IMR-90 (cell line): ENCODE measurements at regions not wholly inside any gene's neighbourhood (a gene's known extent, or its start where the extent isn't known, plus 50 kb on each side); places are given as distances from the start of the nearest gene placed in this dataset.

ENCODE experiments used
- ATAC-seq: fragments of 200-7000 bp; cut with Tn5 transposase; 2 replicates; pipeline ENCODE4 v1.9.1; 2020; ENCODE audit warnings: low read depth, mild to moderate bottlenecking, moderate library complexity
- BruUV-seq: library from RNA; stranded (reverse); fragments of 400-500 nt; replicated peaks from 2 replicates; lab custom pipeline; 2021; lab: Mats Ljungman, UMichigan
- CTCF ChIA-PET: fragments of 300-600 bp; formaldehyde crosslinking; extraction: SDS; loops from one replicate; lab custom pipeline; 2021; ENCODE audit warnings: antibody characterized with exemption; lab: Yijun Ruan, JAX
- POLR2A ChIA-PET: fragments of 300-600 bp; sonication (Branson Sonifier 250); formaldehyde crosslinking; loops from one replicate; lab custom pipeline; 2022; ENCODE audit warnings: antibody characterized with exemption; ENCODE audit not compliant: unreplicated experiment; lab: Charles Lee
- DNase-seq: peaks from one replicate; pipeline ENCODE4 v3.0.0; 2013
- H2AFZ ChIP-seq: replicated peaks from 2 replicates; pipeline ENCODE3; 2013; ENCODE audit warnings: low read length, mild to moderate bottlenecking; ENCODE audit not compliant: poor library complexity
- H2AK5ac ChIP-seq: 2 replicates; pipeline ENCODE4 v1.6.1; 2013; ENCODE audit warnings: low read depth, low read length, inconsistent platforms
- H2AK9ac ChIP-seq: replicated peaks from 2 replicates; pipeline ENCODE3; 2013; ENCODE audit warnings: mild to moderate bottlenecking, low read depth, low read length, moderate library complexity; ENCODE audit not compliant: poor library complexity
- H2BK120ac ChIP-seq: 2 replicates; pipeline ENCODE4 v1.6.1; 2013; ENCODE audit warnings: low read depth, low read length, inconsistent platforms
- H2BK15ac ChIP-seq: 3 replicates; pipeline ENCODE4 v1.6.1; 2013; ENCODE audit warnings: low read depth, low read length, inconsistent platforms
- H2BK20ac ChIP-seq: 2 replicates; pipeline ENCODE4 v1.6.1; 2013; ENCODE audit warnings: low read depth, mild to moderate bottlenecking, inconsistent platforms, low read length, moderate library complexity
- H2BK5ac ChIP-seq: 2 replicates; pipeline ENCODE4 v1.6.1; 2013; ENCODE audit warnings: mild to moderate bottlenecking, low read depth, low read length, inconsistent platforms; ENCODE audit not compliant: poor library complexity, severe bottlenecking
- H3K14ac ChIP-seq: replicated peaks from 2 replicates; pipeline ENCODE4 v1.6.1; 2013; ENCODE audit warnings: low read depth, low read length, inconsistent platforms
- H3K18ac ChIP-seq: 2 replicates; pipeline ENCODE4 v1.6.1; 2013; ENCODE audit warnings: low read depth, low read length, control low read depth
- H3K23ac ChIP-seq: 2 replicates; pipeline ENCODE4 v1.6.1; 2013; ENCODE audit warnings: low read depth, low read length, inconsistent platforms
- H3K27ac ChIP-seq: 2 replicates; pipeline ENCODE4 v1.5.1; 2013; ENCODE audit warnings: mild to moderate bottlenecking, control low read depth, low read length; ENCODE audit not compliant: insufficient read depth
- H3K27me3 ChIP-seq: 2 replicates; pipeline ENCODE4 v1.6.1; 2013; ENCODE audit warnings: low read length; ENCODE audit not compliant: control insufficient read depth, insufficient read depth
- H3K36me3 ChIP-seq: 2 replicates; pipeline ENCODE4 v1.6.1; 2013; ENCODE audit warnings: low read length, mixed read lengths; ENCODE audit not compliant: control insufficient read depth, insufficient read depth
- H3K4ac ChIP-seq: 2 replicates; pipeline ENCODE4 v1.6.1; 2013; ENCODE audit warnings: low read depth, low read length, inconsistent platforms
- H3K4me1 ChIP-seq: 2 replicates; pipeline ENCODE4 v1.6.1; 2013; ENCODE audit warnings: low read length, mixed read lengths; ENCODE audit not compliant: control insufficient read depth, insufficient read depth
- H3K4me2 ChIP-seq: 2 replicates; pipeline ENCODE4 v1.6.1; 2013; ENCODE audit warnings: low read depth, mild to moderate bottlenecking, control low read depth, low read length, moderate library complexity
- H3K4me3 ChIP-seq: 2 replicates; pipeline ENCODE4 v1.5.1; 2013; ENCODE audit warnings: low read depth, mild to moderate bottlenecking, control low read depth, low read length, moderate library complexity; ENCODE audit not compliant: insufficient read depth
- H3K56ac ChIP-seq: 2 replicates; pipeline ENCODE4 v1.6.1; 2013; ENCODE audit warnings: low read length, inconsistent platforms; ENCODE audit not compliant: insufficient read depth; ENCODE audit errors: extremely low read depth
- H3K79me1 ChIP-seq, 2 experiments: 2 replicates each; pipeline ENCODE4 v1.6.1; 2013; ENCODE audit warnings: low read length in 2 of 2, inconsistent platforms in 1 of 2, low read depth in 1 of 2
- H3K9ac ChIP-seq: 2 replicates; pipeline ENCODE4 v1.6.1; 2013; ENCODE audit warnings: low read depth, low read length, control low read depth
- H3K9me1 ChIP-seq: 2 replicates; pipeline ENCODE4 v1.6.1; 2013; ENCODE audit warnings: low read length, inconsistent platforms; ENCODE audit not compliant: insufficient read depth
- H3K9me3 ChIP-seq: 2 replicates; pipeline ENCODE4 v1.6.1; 2013; ENCODE audit warnings: low read length; ENCODE audit not compliant: control insufficient read depth, insufficient read depth
- H4K20me1 ChIP-seq: 2 replicates; pipeline ENCODE4 v1.6.1; 2013; ENCODE audit warnings: low read length, inconsistent platforms; ENCODE audit not compliant: insufficient read depth
- H4K5ac ChIP-seq: 2 replicates; pipeline ENCODE4 v1.6.1; 2013; ENCODE audit warnings: mild to moderate bottlenecking, low read depth, low read length, control low read depth
- H4K8ac ChIP-seq, 2 experiments: 2 replicates each; pipeline ENCODE4 v1.6.1; 2013; ENCODE audit warnings: low read depth in 2 of 2, low read length in 2 of 2, control low read depth in 1 of 2, inconsistent platforms in 1 of 2
- H4K91ac ChIP-seq: 2 replicates; pipeline ENCODE4 v1.6.1; 2013; ENCODE audit warnings: low read depth, low read length, inconsistent platforms; ENCODE audit not compliant: insufficient read depth
- BHLHE40 ChIP-seq: fragments of 150-350 bp; IDR thresholded peaks from 2 replicates; pipeline ENCODE4 v1.6.1; 2016; ENCODE audit warnings: mild to moderate bottlenecking, low read depth, low read length
- CEBPB ChIP-seq: IDR thresholded peaks from 2 replicates; pipeline ENCODE4 v1.6.1; 2012; ENCODE audit warnings: low read depth, low read length, improper control_type of control experiment
- CHD1 ChIP-seq: IDR thresholded peaks from 2 replicates; pipeline ENCODE4 v1.6.1; 2012; ENCODE audit warnings: low read depth, low read length, improper control_type of control experiment
- ELK1 ChIP-seq: fragments of 150-350 bp; IDR thresholded peaks from 2 replicates; pipeline ENCODE4 v1.6.1; 2016; ENCODE audit warnings: low read depth, mild to moderate bottlenecking, low read length, moderate library complexity, borderline replicate concordance
- FOS ChIP-seq: fragments of 150-350 bp; IDR thresholded peaks from 2 replicates; pipeline ENCODE4 v1.6.1; 2016; ENCODE audit warnings: low read depth, low read length
- MAFK ChIP-seq: IDR thresholded peaks from 2 replicates; pipeline ENCODE4 v1.6.1; 2012; ENCODE audit warnings: low read depth, low read length, improper control_type of control experiment
- MAZ ChIP-seq: IDR thresholded peaks from 2 replicates; pipeline ENCODE4 v1.6.1; 2012; ENCODE audit warnings: low read depth, mild to moderate bottlenecking, low read length, improper control_type of control experiment, moderate library complexity, borderline replicate concordance
- MXI1 ChIP-seq: IDR thresholded peaks from 2 replicates; pipeline ENCODE4 v1.6.1; 2012; ENCODE audit warnings: low read depth, mild to moderate bottlenecking, low read length, moderate library complexity, borderline replicate concordance
- NFE2L2 ChIP-seq: fragments of 150-350 bp; IDR thresholded peaks from 2 replicates; pipeline ENCODE4 v1.6.1; 2016; ENCODE audit warnings: low read depth, mild to moderate bottlenecking, low read length
- POLR2A ChIP-seq: IDR thresholded peaks from 2 replicates; pipeline ENCODE4 v1.6.1; 2012; ENCODE audit warnings: mild to moderate bottlenecking, low read depth, low read length
- RAD21 ChIP-seq: IDR thresholded peaks from 2 replicates; pipeline ENCODE4 v1.6.1; 2012; ENCODE audit warnings: low read length, improper control_type of control experiment
- RCOR1 ChIP-seq: IDR thresholded peaks from 2 replicates; pipeline ENCODE4 v1.6.1; 2012; ENCODE audit warnings: mild to moderate bottlenecking, low read length, improper control_type of control experiment; ENCODE audit not compliant: insufficient replicate concordance
- RFX5 ChIP-seq: IDR thresholded peaks from 2 replicates; pipeline ENCODE4 v1.8.0; 2012; ENCODE audit warnings: low read depth, mild to moderate bottlenecking, low read length, moderate library complexity
- SMC3 ChIP-seq: fragments of 150-350 bp; IDR thresholded peaks from 2 replicates; pipeline ENCODE4 v1.6.1; 2016; ENCODE audit warnings: low read depth, mild to moderate bottlenecking, antibody characterized with exemption, low read length, moderate library complexity
- WGBS, 2 experiments: methylation state at CpG; one replicate each; pipeline versions ENCODE4 v1.1.5 to v1.1.7; 2013; ENCODE audit warnings: missing lambda C conversion rate in 2 of 2; ENCODE audit not compliant: insufficient read length in 1 of 2; ENCODE audit errors: extremely low coverage in 2 of 2; 5-methylcytosine and 5-hydroxymethylcytosine counted together
- dilution Hi-C: fragments of 300-500 bp; cut with HindIII; formaldehyde crosslinking; loops from one replicate; pipeline ENCODE4 v1.14.3; 2018; ENCODE audit warnings: low sequenced_read_pairs; ENCODE audit not compliant: unreplicated experiment
- in situ Hi-C: fragments of 300-500 bp; cut with MboI; formaldehyde crosslinking; loops from 3 replicates; pipeline ENCODE4 v1.14.3; 2019; ENCODE audit warnings: low sequenced_read_pairs, inconsistent platforms, mixed read lengths
- intact Hi-C: fragments of 100-400 bp; cut with micrococcal nuclease; formaldehyde crosslinking; loops from 2 replicates; pipeline ENCODE4 v1.10.0; 2022
- TF ChIP-seq, protein P1 (sequence below): conservative IDR thresholded peaks from 2 replicates; pipeline ENCODE4 v1.5.1; 2012; ENCODE audit warnings: mild to moderate bottlenecking, low read depth, low read length, improper control_type of control experiment
- TF ChIP-seq, protein P2 (sequence below): fragments of 150-350 bp; IDR thresholded peaks from 2 replicates; pipeline ENCODE4 v1.6.1; 2017; ENCODE audit warnings: mild to moderate bottlenecking, antibody characterized with exemption, low read length, low read depth

DNA sequence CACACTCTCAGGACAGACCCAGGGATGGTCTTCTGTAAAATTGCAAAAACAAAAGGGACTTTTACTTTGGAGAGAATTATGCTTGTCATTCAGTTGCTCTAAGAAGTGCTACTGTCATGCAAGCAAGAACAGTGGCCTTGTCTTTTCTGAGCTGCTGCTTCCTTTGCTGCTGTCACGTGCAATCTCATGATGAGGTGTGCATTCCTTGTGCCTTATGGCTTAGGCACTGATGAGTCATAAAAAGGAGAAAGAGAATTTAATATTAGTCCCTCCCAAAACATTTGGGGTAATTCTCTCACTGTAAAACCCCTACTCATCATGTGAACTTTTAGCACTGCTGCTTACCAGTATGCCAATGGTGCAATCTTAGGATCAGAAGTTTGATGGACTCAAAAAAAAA is 2051.3 kb downstream of the TP53TG3F start:
- Histone ChIP-seq H4K8ac (no peak overlapping the region), H2BK15ac (no peak overlapping the region), H3K18ac (no peak overlapping the region), H3K9ac (no peak overlapping the region), H3K4ac (no peak overlapping the region), H2BK20ac (no peak overlapping the region), H2AFZ (no peak overlapping the region), H3K9me1 (no peaks in the 10 kb centered on the region), H2AK9ac (no peak overlapping the region), H3K36me3 (no peaks in the 10 kb centered on the region), H2BK120ac (no peak overlapping the region), H3K27me3 (no peaks in the 10 kb centered on the region), H4K5ac (no peak overlapping the region), H3K4me2 (no peak overlapping the region), H3K4me3 (no peak overlapping the region), H3K79me1 (no peaks in the 10 kb centered on the region), H4K20me1 (no peaks in the 10 kb centered on the region), H3K9me3 (peaks cover 17% of the 10 kb centered on the region), H2AK5ac (no peak overlapping the region), H3K4me1 (no peaks in the 10 kb centered on the region), H3K56ac (no peak overlapping the region), H3K14ac (no peak overlapping the region), H3K27ac (no peak overlapping the region), H3K23ac (no peak overlapping the region), H2BK5ac (no peak overlapping the region), H4K91ac (no peak overlapping the region)
- ATAC-seq (no peak), DNase-seq (no peak)
- TF ChIP-seq RAD21 (no peak), CHD1 (no peak), CEBPB (no peak), RCOR1 (no peak), BHLHE40 (no peak), SMC3 (no peak), POLR2A (no peak), FOS (no peak), NFE2L2 (no peak), MXI1 (no peak), MAFK (no peak), MAZ (no peak), ELK1 (no peak), RFX5 (no peak)
- TF ChIP-seq, protein P1, sequence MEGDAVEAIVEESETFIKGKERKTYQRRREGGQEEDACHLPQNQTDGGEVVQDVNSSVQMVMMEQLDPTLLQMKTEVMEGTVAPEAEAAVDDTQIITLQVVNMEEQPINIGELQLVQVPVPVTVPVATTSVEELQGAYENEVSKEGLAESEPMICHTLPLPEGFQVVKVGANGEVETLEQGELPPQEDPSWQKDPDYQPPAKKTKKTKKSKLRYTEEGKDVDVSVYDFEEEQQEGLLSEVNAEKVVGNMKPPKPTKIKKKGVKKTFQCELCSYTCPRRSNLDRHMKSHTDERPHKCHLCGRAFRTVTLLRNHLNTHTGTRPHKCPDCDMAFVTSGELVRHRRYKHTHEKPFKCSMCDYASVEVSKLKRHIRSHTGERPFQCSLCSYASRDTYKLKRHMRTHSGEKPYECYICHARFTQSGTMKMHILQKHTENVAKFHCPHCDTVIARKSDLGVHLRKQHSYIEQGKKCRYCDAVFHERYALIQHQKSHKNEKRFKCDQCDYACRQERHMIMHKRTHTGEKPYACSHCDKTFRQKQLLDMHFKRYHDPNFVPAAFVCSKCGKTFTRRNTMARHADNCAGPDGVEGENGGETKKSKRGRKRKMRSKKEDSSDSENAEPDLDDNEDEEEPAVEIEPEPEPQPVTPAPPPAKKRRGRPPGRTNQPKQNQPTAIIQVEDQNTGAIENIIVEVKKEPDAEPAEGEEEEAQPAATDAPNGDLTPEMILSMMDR: no peak
- TF ChIP-seq, protein P2, sequence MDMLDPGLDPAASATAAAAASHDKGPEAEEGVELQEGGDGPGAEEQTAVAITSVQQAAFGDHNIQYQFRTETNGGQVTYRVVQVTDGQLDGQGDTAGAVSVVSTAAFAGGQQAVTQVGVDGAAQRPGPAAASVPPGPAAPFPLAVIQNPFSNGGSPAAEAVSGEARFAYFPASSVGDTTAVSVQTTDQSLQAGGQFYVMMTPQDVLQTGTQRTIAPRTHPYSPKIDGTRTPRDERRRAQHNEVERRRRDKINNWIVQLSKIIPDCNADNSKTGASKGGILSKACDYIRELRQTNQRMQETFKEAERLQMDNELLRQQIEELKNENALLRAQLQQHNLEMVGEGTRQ: no peak
- intact Hi-C loops: no loop called here
- in situ Hi-C loops: no loop called here
- CTCF ChIA-PET: no interaction called here
- POLR2A ChIA-PET: no interaction called here
- dilution Hi-C loops: no loop called here
- no TSS peak for BruUV-seq
- WGBS, 2 experiments: no CpG with 5 or more reads among the region's 1 CpG
